Parathyroid adenoma (tissue), 2 donors: ENCODE measurements at regions not wholly inside any gene's neighbourhood (a gene's known extent, or its start where the extent isn't known, plus 50 kb on each side); places are given as distances from the start of the nearest gene placed in this dataset.

Experiments
- H2AFZ ChIP-seq: fragments of 300-600 bp; sonication (generic); one replicate; pipeline ENCODE4 v1.7.0; 2017; ENCODE audit warnings: antibody characterized with exemption, mild to moderate bottlenecking
- H3K27ac ChIP-seq: fragments of 300-600 bp; sonication (generic); one replicate; pipeline ENCODE4 v1.7.0; 2017
- H3K27me3 ChIP-seq: fragments of 300-600 bp; sonication (generic); one replicate; pipeline ENCODE4 v1.7.0; 2017; ENCODE audit warnings: low read length; ENCODE audit not compliant: control insufficient read depth, insufficient read depth
- H3K36me3 ChIP-seq: fragments of 300-600 bp; sonication (generic); one replicate; pipeline ENCODE4 v1.7.0; 2017; ENCODE audit warnings: low read length; ENCODE audit not compliant: control insufficient read depth, insufficient read depth
- H3K4me1 ChIP-seq: fragments of 300-600 bp; sonication (generic); one replicate; pipeline ENCODE4 v1.7.0; 2017; ENCODE audit warnings: control low read depth
- H3K4me2 ChIP-seq: fragments of 300-600 bp; sonication (generic); one replicate; pipeline ENCODE4 v1.7.0; 2017; ENCODE audit warnings: low read length
- H3K4me3 ChIP-seq: fragments of 300-600 bp; sonication (generic); one replicate; pipeline ENCODE4 v1.7.0; 2017; ENCODE audit warnings: low read depth, low read length
- H3K79me2 ChIP-seq: fragments of 300-600 bp; sonication (generic); one replicate; pipeline ENCODE4 v1.7.0; 2017; ENCODE audit warnings: control low read depth
- H3K9ac ChIP-seq: fragments of 300-600 bp; sonication (generic); one replicate; pipeline ENCODE4 v1.7.0; 2017; ENCODE audit warnings: mild to moderate bottlenecking
- H3K9me3 ChIP-seq: fragments of 300-600 bp; sonication (generic); one replicate; pipeline ENCODE4 v1.7.0; 2017; ENCODE audit warnings: low read length; ENCODE audit not compliant: control insufficient read depth
- TF ChIP-seq, protein P1 (sequence below): fragments of 300-600 bp; sonication (generic); IDR thresholded peaks from one replicate; pipeline ENCODE4 v1.7.0; 2017; ENCODE audit warnings: antibody characterized with exemption, mild to moderate bottlenecking
- donor health status: primary hyperparathyroidism.

DNA sequence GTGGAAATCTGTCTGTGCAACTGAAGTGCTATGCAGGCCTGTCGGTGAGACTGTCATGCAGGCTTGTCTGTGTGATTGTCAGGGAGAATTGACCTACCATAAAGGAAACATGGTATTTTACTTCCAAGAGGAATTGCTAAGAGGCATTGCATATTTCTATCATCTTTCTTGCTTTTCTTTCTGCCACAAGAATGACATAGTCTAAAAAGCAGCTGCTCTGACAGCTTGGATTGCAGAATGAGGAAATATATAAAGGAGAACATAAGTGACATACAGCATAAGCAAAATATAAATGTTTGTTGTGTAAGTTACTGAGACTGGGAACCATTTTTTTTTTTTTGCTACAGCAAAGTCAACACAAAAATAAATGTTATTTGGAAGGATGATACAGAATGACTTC, 105.1 kb downstream of the MANEA start:
- Histone ChIP-seq H2AFZ (peak overlapping the region; percentile 54), H3K36me3 (no peaks in the 10 kb centered on the region), H3K9ac (no peak overlapping the region), H3K27me3 (no peaks in the 10 kb centered on the region), H3K79me2 (no peaks in the 10 kb centered on the region), H3K4me2 (no peak overlapping the region), H3K27ac (no peak overlapping the region), H3K4me3 (no peak overlapping the region), H3K9me3 (no peaks in the 10 kb centered on the region), H3K4me1 (peaks cover 5% of the 10 kb centered on the region)
- TF ChIP-seq, protein P1, sequence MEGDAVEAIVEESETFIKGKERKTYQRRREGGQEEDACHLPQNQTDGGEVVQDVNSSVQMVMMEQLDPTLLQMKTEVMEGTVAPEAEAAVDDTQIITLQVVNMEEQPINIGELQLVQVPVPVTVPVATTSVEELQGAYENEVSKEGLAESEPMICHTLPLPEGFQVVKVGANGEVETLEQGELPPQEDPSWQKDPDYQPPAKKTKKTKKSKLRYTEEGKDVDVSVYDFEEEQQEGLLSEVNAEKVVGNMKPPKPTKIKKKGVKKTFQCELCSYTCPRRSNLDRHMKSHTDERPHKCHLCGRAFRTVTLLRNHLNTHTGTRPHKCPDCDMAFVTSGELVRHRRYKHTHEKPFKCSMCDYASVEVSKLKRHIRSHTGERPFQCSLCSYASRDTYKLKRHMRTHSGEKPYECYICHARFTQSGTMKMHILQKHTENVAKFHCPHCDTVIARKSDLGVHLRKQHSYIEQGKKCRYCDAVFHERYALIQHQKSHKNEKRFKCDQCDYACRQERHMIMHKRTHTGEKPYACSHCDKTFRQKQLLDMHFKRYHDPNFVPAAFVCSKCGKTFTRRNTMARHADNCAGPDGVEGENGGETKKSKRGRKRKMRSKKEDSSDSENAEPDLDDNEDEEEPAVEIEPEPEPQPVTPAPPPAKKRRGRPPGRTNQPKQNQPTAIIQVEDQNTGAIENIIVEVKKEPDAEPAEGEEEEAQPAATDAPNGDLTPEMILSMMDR, result no peak

DNA sequence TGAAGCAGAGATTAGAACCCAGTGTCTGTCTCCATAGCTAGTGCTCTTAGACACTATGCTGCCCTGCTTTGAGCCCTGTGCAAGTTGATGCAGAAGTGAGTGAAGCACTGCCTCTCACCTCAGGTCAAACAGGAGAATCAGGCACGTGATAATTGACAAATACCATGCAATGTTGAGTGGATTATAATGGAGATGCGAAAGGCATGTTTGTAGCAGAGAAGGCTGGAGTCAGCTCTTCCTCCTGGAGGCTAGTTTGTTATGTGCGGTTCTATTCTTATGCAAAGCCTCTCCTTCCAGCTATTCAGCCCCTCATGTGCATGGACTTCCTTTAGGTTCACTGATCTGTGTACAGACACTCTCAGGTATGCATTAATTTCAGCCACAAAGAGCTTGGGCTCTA, 108.5 kb downstream of the MANEA start:
- no peaks in the 10 kb centered on the region for H3K9me3 ChIP-seq
- no peaks in the 10 kb centered on the region for H3K36me3 ChIP-seq
- H3K27me3 ChIP-seq, result no peaks in the 10 kb centered on the region
- H3K4me3 ChIP-seq, result no peak overlapping the region
- TF ChIP-seq, protein P1, result no peak
- H3K4me1 ChIP-seq, result peaks cover 5% of the 10 kb centered on the region
- H3K27ac ChIP-seq, result no peak overlapping the region
- no peaks in the 10 kb centered on the region for H3K79me2 ChIP-seq
- no peak overlapping the region for H2AFZ ChIP-seq
- H3K4me2 ChIP-seq, result no peak overlapping the region
- H3K9ac ChIP-seq, result no peak overlapping the region

DNA sequence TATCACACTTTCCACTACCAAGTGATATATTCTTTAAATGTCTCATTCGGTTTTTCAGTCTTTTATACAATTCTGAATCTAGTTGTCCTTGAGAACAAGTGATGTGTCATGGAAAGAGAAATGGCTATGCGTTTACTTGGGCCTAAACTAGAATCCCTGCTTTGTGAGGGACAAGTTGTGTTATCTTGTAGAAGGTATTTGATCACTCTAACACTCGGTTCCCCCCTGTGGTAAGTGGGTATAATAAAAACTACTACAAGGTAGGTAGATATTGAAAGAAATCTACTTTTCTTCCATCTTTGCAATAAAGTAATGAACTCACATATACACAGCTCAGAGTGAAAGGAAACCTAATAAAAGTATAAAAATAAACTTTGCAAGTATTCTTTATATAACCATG, 108.9 kb downstream of the MANEA start:
- TF ChIP-seq, protein P1, result no peak
- H3K9ac ChIP-seq, result no peak overlapping the region
- H3K4me3 ChIP-seq, result no peak overlapping the region
- H3K79me2 ChIP-seq, result no peaks in the 10 kb centered on the region
- no peaks in the 10 kb centered on the region for H3K9me3 ChIP-seq
- no peak overlapping the region for H3K4me2 ChIP-seq
- peaks cover 5% of the 10 kb centered on the region for H3K4me1 ChIP-seq
- H2AFZ ChIP-seq, result no peak overlapping the region
- H3K27me3 ChIP-seq, result no peaks in the 10 kb centered on the region
- no peak overlapping the region for H3K27ac ChIP-seq
- H3K36me3 ChIP-seq, result no peaks in the 10 kb centered on the region

DNA sequence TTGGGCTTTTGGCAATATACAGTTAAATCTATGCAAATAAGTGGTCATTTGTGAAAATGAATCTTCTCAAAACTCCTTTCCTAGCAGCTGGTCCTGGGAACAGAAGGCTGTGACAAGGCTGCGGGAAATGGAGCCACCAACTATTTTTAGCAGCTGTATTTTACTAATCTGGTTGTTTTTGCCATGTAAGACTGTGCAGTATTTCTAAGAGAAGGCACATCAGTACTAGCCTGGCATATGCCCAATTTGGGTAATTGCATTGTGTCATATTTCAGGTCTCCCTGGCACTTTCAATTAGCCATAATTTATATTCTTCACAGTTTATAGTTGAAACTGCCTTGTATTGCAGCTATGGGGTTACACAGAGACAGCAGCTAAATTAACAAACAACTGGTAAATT, 109.6 kb downstream of the MANEA start:
- TF ChIP-seq, protein P1, result no peak
- Histone ChIP-seq H2AFZ (no peak overlapping the region), H3K9me3 (no peaks in the 10 kb centered on the region), H3K79me2 (no peaks in the 10 kb centered on the region), H3K27ac (no peak overlapping the region), H3K36me3 (no peaks in the 10 kb centered on the region), H3K27me3 (no peaks in the 10 kb centered on the region), H3K4me1 (no peaks in the 10 kb centered on the region), H3K4me3 (no peak overlapping the region), H3K9ac (no peak overlapping the region), H3K4me2 (no peak overlapping the region)

DNA sequence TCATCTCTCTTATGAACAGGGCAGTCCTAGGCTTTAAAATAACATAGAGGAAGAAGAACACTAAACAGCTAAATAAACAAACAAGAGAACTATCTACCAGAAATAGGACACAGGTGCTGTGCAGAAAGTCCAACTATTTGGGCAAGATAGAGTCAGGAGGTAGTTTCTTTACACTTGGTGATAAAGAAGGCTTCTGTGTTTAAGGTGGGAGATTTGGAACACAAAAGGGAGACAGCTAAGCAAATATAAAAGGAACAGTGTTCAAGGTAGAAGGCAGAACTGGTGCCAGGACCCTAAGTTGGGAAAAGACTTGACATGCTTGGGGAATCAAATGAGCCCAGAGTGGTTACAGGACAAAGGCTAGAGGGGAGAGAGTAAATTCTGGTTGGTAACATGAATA, 110.5 kb downstream of the MANEA start:
- H2AFZ ChIP-seq, result no peak overlapping the region
- no peak overlapping the region for H3K4me2 ChIP-seq
- no peak overlapping the region for H3K27ac ChIP-seq

More for the DNA sequence above, 110.5 kb downstream of the MANEA start:
- no peak overlapping the region for H3K9ac ChIP-seq
- no peaks in the 10 kb centered on the region for H3K4me1 ChIP-seq
- H3K79me2 ChIP-seq, result no peaks in the 10 kb centered on the region
- TF ChIP-seq, protein P1, result no peak
- no peak overlapping the region for H3K4me3 ChIP-seq
- H3K27me3 ChIP-seq, result no peaks in the 10 kb centered on the region
- no peaks in the 10 kb centered on the region for H3K9me3 ChIP-seq
- H3K36me3 ChIP-seq, result no peaks in the 10 kb centered on the region
